MM.1S (cell line): ENCODE measurements at regions not wholly inside any gene's neighbourhood (a gene's known extent, or its start where the extent isn't known, plus 50 kb on each side); places are given as distances from the start of the nearest gene placed in this dataset.

Source experiments
- DNase-seq: peaks from one replicate; pipeline ENCODE4 v3.0.0-alpha.2; 2015
- H2AFZ ChIP-seq: fragments of 300-600 bp; sonication (generic); 2 replicates; pipeline ENCODE4 v1.6.0; 2016; ENCODE audit warnings: antibody characterized with exemption, low read length
- H3F3A ChIP-seq: fragments of 300-600 bp; sonication (generic); 2 replicates; pipeline ENCODE4 v1.6.1; 2016; ENCODE audit warnings: mild to moderate bottlenecking, antibody characterized with exemption, low read length, moderate library complexity, mixed read lengths; ENCODE audit not compliant: insufficient read depth
- H3K27ac ChIP-seq: fragments of 300-600 bp; sonication (generic); 2 replicates; pipeline ENCODE4 v1.5.1; 2016; ENCODE audit warnings: mild to moderate bottlenecking, low read length
- H3K27me3 ChIP-seq: fragments of 300-600 bp; sonication (generic); replicated peaks from 2 replicates; pipeline ENCODE4 v1.6.0; 2016; ENCODE audit warnings: low read length; ENCODE audit not compliant: insufficient read depth
- H3K36me3 ChIP-seq: fragments of 300-600 bp; sonication (generic); replicated peaks from 2 replicates; pipeline ENCODE4 v1.6.1; 2016; ENCODE audit warnings: mild to moderate bottlenecking, low read length, mixed read lengths; ENCODE audit not compliant: insufficient read depth
- H3K4me1 ChIP-seq: fragments of 300-600 bp; sonication (generic); 2 replicates; pipeline ENCODE4 v1.6.1; 2016; ENCODE audit warnings: low read length, mixed read lengths
- H3K4me2 ChIP-seq: fragments of 300-600 bp; sonication (generic); 2 replicates; pipeline ENCODE4 v1.6.0; 2016; ENCODE audit warnings: low read depth, low read length
- H3K4me3 ChIP-seq: fragments of 300-600 bp; sonication (generic); 2 replicates; pipeline ENCODE4 v1.5.1; 2016; ENCODE audit warnings: low read length, mixed read lengths
- H3K79me2 ChIP-seq: fragments of 300-600 bp; sonication (generic); 2 replicates; pipeline ENCODE4 v1.6.1; 2016; ENCODE audit warnings: mixed run types, low read length, mixed read lengths
- H3K9ac ChIP-seq: fragments of 300-600 bp; sonication (generic); 2 replicates; pipeline ENCODE4 v1.6.1; 2016; ENCODE audit warnings: low read length, mixed read lengths
- H3K9me2 ChIP-seq: fragments of 300-600 bp; sonication (generic); replicated peaks from 2 replicates; pipeline ENCODE4 v1.6.1; 2016; ENCODE audit warnings: mild to moderate bottlenecking, low read length, mixed read lengths; ENCODE audit not compliant: insufficient read depth
- H3K9me3 ChIP-seq: fragments of 300-600 bp; sonication (generic); replicated peaks from 2 replicates; pipeline ENCODE4 v1.6.1; 2016; ENCODE audit warnings: mild to moderate bottlenecking, low read length, mixed read lengths; ENCODE audit not compliant: insufficient read depth
- H4K20me1 ChIP-seq: fragments of 300-600 bp; sonication (generic); 2 replicates; pipeline ENCODE4 v1.6.1; 2016; ENCODE audit warnings: mild to moderate bottlenecking, low read length, moderate library complexity, mixed read lengths; ENCODE audit not compliant: insufficient read depth
- CTCF ChIP-seq: fragments of 300-600 bp; sonication (generic); IDR thresholded peaks from 2 replicates; pipeline ENCODE4 v1.5.1; 2016; ENCODE audit warnings: antibody characterized with exemption, low read length, mixed read lengths
- EZH2 ChIP-seq: fragments of 300-600 bp; sonication (generic); optimal IDR thresholded peaks from 2 replicates; pipeline ENCODE3; 2017; ENCODE audit warnings: low read depth, mild to moderate bottlenecking, antibody characterized with exemption, low read length, mixed read lengths
- EZH2phosphoT487 ChIP-seq: fragments of 300-600 bp; sonication (generic); IDR thresholded peaks from 2 replicates; pipeline ENCODE4 v1.6.1; 2018; ENCODE audit warnings: antibody characterized with exemption, low read length

- Histone ChIP-seq H3K4me2 (no peak overlapping the region), H3K9me2 (no peaks in the 10 kb centered on the region), H3K27ac (no peak overlapping the region), H3K79me2 (no peaks in the 10 kb centered on the region), H4K20me1 (no peaks in the 10 kb centered on the region), H3K4me3 (no peak overlapping the region), H3F3A (0 out of 2 replicates have a peak, but pooled peaks cover 5% of the 10 kb centered on the region), H3K36me3 (no peaks in the 10 kb centered on the region; the same call in 1 of the 2 replicates), H3K27me3 (no peaks in the 10 kb centered on the region), H3K9me3 (no peaks in the 10 kb centered on the region), H2AFZ (no peak overlapping the region), H3K9ac (no peak overlapping the region), H3K4me1 (peaks cover 19% of the 10 kb centered on the region)
- TF ChIP-seq EZH2 (no peak), EZH2phosphoT487 (no peak), CTCF (no peak)
- no peak for DNase-seq
Observed at GRCh38 chr5:103490030-103490739, 72.4 kb downstream of the NUDT12 start.

- H3K36me3 ChIP-seq, result no peaks in the 10 kb centered on the region; the same call in 1 of the 2 replicates
- no peak overlapping the region for H3K4me2 ChIP-seq
- H3K79me2 ChIP-seq, result no peaks in the 10 kb centered on the region
- no peak for DNase-seq
- H4K20me1 ChIP-seq, result no peaks in the 10 kb centered on the region
- no peak overlapping the region for H3K4me3 ChIP-seq
- H3K9me2 ChIP-seq, result no peaks in the 10 kb centered on the region
- H3K9me3 ChIP-seq, result no peaks in the 10 kb centered on the region
- H3K27ac ChIP-seq, result no peak overlapping the region
- TF ChIP-seq EZH2phosphoT487 (no peak), EZH2 (no peak), CTCF (no peak)
- no peak overlapping the region for H3K9ac ChIP-seq
- H3K27me3 ChIP-seq, result no peaks in the 10 kb centered on the region
- H3K4me1 ChIP-seq, result peaks cover 19% of the 10 kb centered on the region
- no peak overlapping the region for H2AFZ ChIP-seq
- 0 out of 2 replicates have a peak, but pooled peaks cover 5% of the 10 kb centered on the region for H3F3A ChIP-seq
Observed at GRCh38 chr5:103489307-103489706, 73.3 kb downstream of the NUDT12 start.

- H2AFZ ChIP-seq, result no peak overlapping the region
- no peaks in the 10 kb centered on the region for H3K9me2 ChIP-seq
- TF ChIP-seq EZH2phosphoT487 (no peak), EZH2 (no peak), CTCF (no peak)
- H3K4me1 ChIP-seq, result peaks cover 19% of the 10 kb centered on the region
- peak overlapping the region; percentile 33; the same call in 1 of the 2 replicates for H3K27ac ChIP-seq
- no peaks in the 10 kb centered on the region for H3K79me2 ChIP-seq
- DNase-seq, result peak; percentile 59
- no peaks in the 10 kb centered on the region for H4K20me1 ChIP-seq
- H3K4me3 ChIP-seq, result no peak overlapping the region
- peak overlapping the region; percentile 15 for H3K4me2 ChIP-seq
- H3K27me3 ChIP-seq, result no peaks in the 10 kb centered on the region
- no peak overlapping the region for H3K9ac ChIP-seq
- H3F3A ChIP-seq, result 0 out of 2 replicates have a peak, but pooled peaks cover 5% of the 10 kb centered on the region
- H3K36me3 ChIP-seq, result no peaks in the 10 kb centered on the region
- H3K9me3 ChIP-seq, result no peaks in the 10 kb centered on the region
Observed at GRCh38 chr5:103487822-103488493, 74.6 kb downstream of the NUDT12 start.
